OCI-LY1 (cell line): ENCODE measurements at regions not wholly inside any gene's neighbourhood (a gene's known extent, or its start where the extent isn't known, plus 50 kb on each side); places are given as distances from the start of the nearest gene placed in this dataset.

Experiments
- H2AFZ ChIP-seq: fragments of 200-600 bp; sonication (generic), shearing (Covaris generic); 2 replicates; pipeline ENCODE4 v1.6.0; 2014; ENCODE audit warnings: antibody characterized with exemption, mild to moderate bottlenecking, low read length
- H3F3A ChIP-seq: fragments of 200-600 bp; sonication (generic), shearing (Covaris generic); 2 replicates; pipeline ENCODE4 v1.6.0; 2014; ENCODE audit warnings: mild to moderate bottlenecking, antibody characterized with exemption, low read length, moderate library complexity; ENCODE audit not compliant: insufficient read depth
- H3K27ac ChIP-seq: fragments of 200-600 bp; sonication (generic); 2 replicates; pipeline ENCODE4 v1.5.1; 2014; ENCODE audit warnings: low read length, mixed run types, mild to moderate bottlenecking, low read depth; ENCODE audit not compliant: poor library complexity, severe bottlenecking
- H3K27me3 ChIP-seq: fragments of 200-600 bp; sonication (generic); 2 replicates; pipeline ENCODE4 v1.6.0; 2014; ENCODE audit warnings: antibody characterized with exemption, mild to moderate bottlenecking, low read length, moderate library complexity; ENCODE audit not compliant: insufficient read depth
- H3K36me3 ChIP-seq: fragments of 200-600 bp; sonication (generic); 2 replicates; pipeline ENCODE4 v1.6.1; 2014; ENCODE audit warnings: mild to moderate bottlenecking, antibody characterized with exemption, low read length, moderate library complexity, mixed read lengths; ENCODE audit not compliant: insufficient read depth
- H3K4me1 ChIP-seq: fragments of 200-600 bp; sonication (generic); 2 replicates; pipeline ENCODE4 v1.5.1; 2014; ENCODE audit warnings: mild to moderate bottlenecking, low read length, moderate library complexity; ENCODE audit not compliant: insufficient read depth, severe bottlenecking
- H3K4me2 ChIP-seq: fragments of 200-600 bp; sonication (generic), shearing (Covaris generic); 2 replicates; pipeline ENCODE4 v1.6.1; 2014; ENCODE audit warnings: low read length
- H3K4me3 ChIP-seq: fragments of 200-600 bp; sonication (generic); 2 replicates; pipeline ENCODE4 v1.5.1; 2014; ENCODE audit warnings: low read length, low read depth, mild to moderate bottlenecking, mixed read lengths; ENCODE audit not compliant: poor library complexity, severe bottlenecking
- H3K79me2 ChIP-seq: fragments of 200-600 bp; shearing (Covaris generic); 2 replicates; pipeline ENCODE4 v1.6.1; 2016; ENCODE audit warnings: mixed run types, low read length, mixed read lengths; ENCODE audit not compliant: insufficient read depth
- H3K9ac ChIP-seq: fragments of 200-600 bp; sonication (generic), shearing (Covaris generic); 2 replicates; pipeline ENCODE4 v1.6.1; 2014; ENCODE audit warnings: mild to moderate bottlenecking, low read length, mixed read lengths
- H3K9me2 ChIP-seq: fragments of 200-600 bp; sonication (generic), shearing (Covaris generic); 2 replicates; pipeline ENCODE4 v1.6.1; 2014; ENCODE audit warnings: low read depth, mild to moderate bottlenecking, low read length, mixed read lengths
- H3K9me3 ChIP-seq: fragments of 200-600 bp; shearing (Covaris generic); 2 replicates; pipeline ENCODE4 v1.6.1; 2014; ENCODE audit warnings: low read length, mixed read lengths
- H4K20me1 ChIP-seq: fragments of 200-600 bp; sonication (generic), shearing (Covaris generic); 2 replicates; pipeline ENCODE4 v1.6.0; 2016; ENCODE audit warnings: mild to moderate bottlenecking, low read length; ENCODE audit not compliant: insufficient read depth
- CTCF ChIP-seq: fragments of 200-600 bp; sonication (generic), shearing (Covaris generic); IDR thresholded peaks from 2 replicates; pipeline ENCODE4 v1.5.1; 2017; ENCODE audit warnings: mild to moderate bottlenecking, antibody characterized with exemption, low read length, moderate library complexity, mixed read lengths
- EZH2 ChIP-seq: fragments of 200-600 bp; sonication (generic), shearing (Covaris generic); IDR thresholded peaks from 2 replicates; pipeline ENCODE4 v1.8.0; 2017; ENCODE audit warnings: borderline replicate concordance, mixed run types, mild to moderate bottlenecking, antibody characterized with exemption, low read length, moderate library complexity, mixed read lengths

- no peaks in the 10 kb centered on the region for H3K79me2 ChIP-seq
These were observed 184.6 kb downstream of the SNX10 start for GRCh38 chr7:26476271-26476670.

GRCh38 chr7:26477381-26477990, 185.8 kb downstream of the SNX10 start:
- Histone ChIP-seq H3K4me3 (no peak overlapping the region), H3K27me3 (no peaks in the 10 kb centered on the region), H3K4me2 (no peak overlapping the region), H2AFZ (no peak overlapping the region), H3K4me1 (no peaks in the 10 kb centered on the region), H3K9ac (no peak overlapping the region), H4K20me1 (no peaks in the 10 kb centered on the region), H3F3A (no peaks in the 10 kb centered on the region), H3K9me2 (no peaks in the 10 kb centered on the region), H3K79me2 (no peaks in the 10 kb centered on the region), H3K36me3 (no peaks in the 10 kb centered on the region), H3K9me3 (no peaks in the 10 kb centered on the region), H3K27ac (no peak overlapping the region)
- no peak for TF ChIP-seq EZH2
- no peak for TF ChIP-seq CTCF

More at GRCh38 chr7:26476271-26476670, 184.6 kb downstream of the SNX10 start:
- Histone ChIP-seq H3K27ac (no peak overlapping the region), H3K27me3 (no peaks in the 10 kb centered on the region), H3K9me3 (no peaks in the 10 kb centered on the region), H3K36me3 (no peaks in the 10 kb centered on the region), H3F3A (no peaks in the 10 kb centered on the region), H3K9me2 (no peaks in the 10 kb centered on the region), H3K9ac (no peak overlapping the region), H3K4me3 (no peak overlapping the region), H2AFZ (no peak overlapping the region), H3K4me1 (no peaks in the 10 kb centered on the region), H4K20me1 (no peaks in the 10 kb centered on the region), H3K4me2 (no peak overlapping the region)
- no peak for TF ChIP-seq EZH2
- no peak for TF ChIP-seq CTCF

- no peaks in the 10 kb centered on the region; the same call in 1 of the 2 replicates for H3K27me3 ChIP-seq
- 0 out of 2 replicates have a peak, but pooled peaks cover 3% of the 10 kb centered on the region for H3K9me3 ChIP-seq
- no peak overlapping the region for H3K4me2 ChIP-seq
- H3K9ac ChIP-seq: no peak overlapping the region
- H3K4me1 ChIP-seq: no peaks in the 10 kb centered on the region
- no peaks in the 10 kb centered on the region for H4K20me1 ChIP-seq
- H3F3A ChIP-seq: no peaks in the 10 kb centered on the region
- no peaks in the 10 kb centered on the region for H3K79me2 ChIP-seq
- H3K36me3 ChIP-seq: no peaks in the 10 kb centered on the region
- H3K4me3 ChIP-seq: no peak overlapping the region
- TF ChIP-seq CTCF (no peak), EZH2 (no peak)
- no peak overlapping the region for H3K27ac ChIP-seq
- H2AFZ ChIP-seq: no peak overlapping the region
- no peaks in the 10 kb centered on the region for H3K9me2 ChIP-seq
These were observed 186.9 kb downstream of the SNX10 start for GRCh38 chr7:26478550-26478949.
